ENCODE measurements at regions not wholly inside any gene's neighbourhood (a gene's known extent, or its start where the extent isn't known, plus 50 kb on each side); places are given as distances from the start of the nearest gene placed in this dataset.

- Histone ChIP-seq H3K27ac (ENCODE audit: low read depth) (no peak overlapping the region), H3K4me1 (ENCODE audit: insufficient read depth) (no peaks in the 10 kb centered on the region), H3K27me3 (ENCODE audit: insufficient read depth) (no peaks in the 10 kb centered on the region), H3K36me3 (ENCODE audit: insufficient read depth) (no peaks in the 10 kb centered on the region), H3K4me3 (no peak overlapping the region), H2AFZ (no peak overlapping the region), H3K9me2 (ENCODE audit: insufficient read depth) (no peaks in the 10 kb centered on the region), H3K79me2 (replicated peaks; ENCODE audit: insufficient read depth) (peaks cover 26% of the 10 kb centered on the region), H3K4me2 (no peak overlapping the region), H4K20me1 (replicated peaks; ENCODE audit: insufficient read depth) (no peaks in the 10 kb centered on the region), H3F3A (replicated peaks; ENCODE audit: low read depth) (no peaks in the 10 kb centered on the region)
- H3K36me3 Mint-ChIP-seq (ENCODE audit: low read depth): peaks cover 12% of the 10 kb centered on the region; the same call in 2 of the 3 replicates
- no peaks in the 10 kb centered on the region for H3K4me1 Mint-ChIP-seq
- ATAC-seq (no peak), DNase-seq (ENCODE audit: low spot score) (no peak)
- H3K27me3 Mint-ChIP-seq (ENCODE audit: insufficient read depth, low read depth, poor library complexity): no peaks in the 10 kb centered on the region
- no peak overlapping the region for H3K4me3 Mint-ChIP-seq
- TF ChIP-seq STAT1 (IDR thresholded peaks at IDR 0.05; ENCODE audit: unreplicated experiment) (no peak), EZH2 (IDR thresholded peaks at IDR 0.05; ENCODE audit: low read depth, unreplicated experiment) (no peak), CTCF (conservative IDR thresholded peaks at IDR 0.05; ENCODE audit: low read depth in 2 of 2) (no peak), ETS1 (IDR thresholded peaks at IDR 0.05) (no peak), CREB1 (CRISPR knock-in tag; IDR thresholded peaks at IDR 0.05; ENCODE audit: low read depth) (no peak), JUNB (IDR thresholded peaks at IDR 0.05; ENCODE audit: unreplicated experiment) (no peak), POLR2AphosphoS5 (IDR thresholded peaks at IDR 0.05; ENCODE audit: low read depth) (no peak)
- H3K27ac Mint-ChIP-seq: no peak overlapping the region
- H3K9me3 Mint-ChIP-seq: peaks cover 6% of the 10 kb centered on the region; the same call in 2 of the 3 replicates
Measured at GRCh38 chrX:63529961-63530360, 178.8 kb upstream of the SPIN4 start.

- Histone ChIP-seq H3K4me3 (no peak overlapping the region), H4K20me1 (replicated peaks; ENCODE audit: insufficient read depth) (no peaks in the 10 kb centered on the region), H3K9me2 (ENCODE audit: insufficient read depth) (no peaks in the 10 kb centered on the region), H3K79me2 (replicated peaks; ENCODE audit: insufficient read depth) (peaks cover 15% of the 10 kb centered on the region), H3F3A (replicated peaks; ENCODE audit: low read depth) (no peaks in the 10 kb centered on the region), H3K27ac (ENCODE audit: low read depth) (no peak overlapping the region), H3K36me3 (ENCODE audit: insufficient read depth) (no peaks in the 10 kb centered on the region), H3K27me3 (ENCODE audit: insufficient read depth) (no peaks in the 10 kb centered on the region), H3K4me2 (no peak overlapping the region), H3K4me1 (ENCODE audit: insufficient read depth) (no peaks in the 10 kb centered on the region), H2AFZ (no peak overlapping the region)
- no peaks in the 10 kb centered on the region for H3K27me3 Mint-ChIP-seq (ENCODE audit: insufficient read depth, low read depth, poor library complexity)
- peaks cover 11% of the 10 kb centered on the region; the same call in 2 of the 3 replicates for H3K36me3 Mint-ChIP-seq (ENCODE audit: low read depth)
- H3K9me3 Mint-ChIP-seq: peaks cover 3% of the 10 kb centered on the region
- ATAC-seq (no peak), DNase-seq (ENCODE audit: low spot score) (no peak)
- no peak overlapping the region for H3K4me3 Mint-ChIP-seq
- no peaks in the 10 kb centered on the region for H3K4me1 Mint-ChIP-seq
- no peak overlapping the region for H3K27ac Mint-ChIP-seq
- TF ChIP-seq ZNF462 (CRISPR knock-in tag; IDR thresholded peaks at IDR 0.05) (no peak), ETS1 (IDR thresholded peaks at IDR 0.05) (no peak), EZH2 (IDR thresholded peaks at IDR 0.05; ENCODE audit: low read depth, unreplicated experiment) (no peak), CREB1 (CRISPR knock-in tag; IDR thresholded peaks at IDR 0.05; ENCODE audit: low read depth) (no peak), EZH2phosphoT487 (IDR thresholded peaks at IDR 0.05; ENCODE audit: unreplicated experiment) (no peak), POLR2AphosphoS5 (IDR thresholded peaks at IDR 0.05; ENCODE audit: low read depth) (no peak), ZNF331 (CRISPR knock-in tag; IDR thresholded peaks at IDR 0.05; ENCODE audit: low read depth) (no peak)
Measured at GRCh38 chrX:63526863-63527262, 175.7 kb upstream of the SPIN4 start.

Data from GM23338 (cell line).